ENCODE measurements at regions not wholly inside any gene's neighbourhood (a gene's known extent, or its start where the extent isn't known, plus 50 kb on each side); places are given as distances from the start of the nearest gene placed in this dataset.

GRCh38 chr21:24948186-24948585 lies 659.1 kb downstream of the MRPL39 start:
- TF ChIP-seq CTCF (IDR thresholded peaks at IDR 0.05; ENCODE audit: low read length) (no peak), EZH2 (optimal IDR thresholded peaks at IDR 0.05; ENCODE audit: low read depth, low read length) (no peak), EZH2phosphoT487 (IDR thresholded peaks at IDR 0.05; ENCODE audit: low read length) (no peak)
